Astrocyte of the spinal cord (primary cell): ENCODE measurements at regions not wholly inside any gene's neighbourhood (a gene's known extent, or its start where the extent isn't known, plus 50 kb on each side); places are given as distances from the start of the nearest gene placed in this dataset.

ENCODE experiments used
- DNase-seq: peaks from one replicate; pipeline ENCODE4 v3.0.0; 2011; ENCODE audit warnings: low read depth, low spot score
- H3K4me3 ChIP-seq: 2 replicates; pipeline ENCODE4 v1.5.1; 2011; ENCODE audit warnings: low read depth, mild to moderate bottlenecking, low read length, moderate library complexity
- in situ Hi-C: cut with HindIII; loops from 2 replicates; pipeline ENCODE4 v1.10.0; 2017; ENCODE audit warnings: low sequenced_read_pairs
- TF ChIP-seq, protein P1 (sequence below): IDR thresholded peaks from 2 replicates; pipeline ENCODE4 v1.5.1; 2012; ENCODE audit warnings: low read depth, mild to moderate bottlenecking, low read length, inconsistent platforms

DNA sequence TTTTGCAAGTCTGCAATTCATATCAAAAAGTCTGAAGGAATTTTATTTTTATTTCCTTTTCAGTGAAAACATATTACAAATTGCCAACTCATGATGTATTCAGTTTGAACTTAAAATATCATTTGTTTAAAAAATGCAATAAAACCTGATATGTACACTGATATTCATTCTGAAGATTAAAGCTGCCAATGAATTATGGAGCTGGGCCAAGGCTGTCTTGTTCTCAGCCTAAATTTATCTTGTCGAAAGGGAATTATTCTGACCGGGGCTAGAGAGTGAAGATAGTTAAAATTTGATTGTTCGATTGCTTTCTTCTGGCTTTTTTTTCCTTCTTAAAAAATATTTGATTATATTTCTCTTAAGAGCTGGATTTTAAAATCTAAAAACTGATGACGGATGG lies 54.0 kb upstream of the RBFOX1 start:
- in situ Hi-C loops: no loop called here
- H3K4me3 ChIP-seq: no peak overlapping the region
- TF ChIP-seq, protein P1, sequence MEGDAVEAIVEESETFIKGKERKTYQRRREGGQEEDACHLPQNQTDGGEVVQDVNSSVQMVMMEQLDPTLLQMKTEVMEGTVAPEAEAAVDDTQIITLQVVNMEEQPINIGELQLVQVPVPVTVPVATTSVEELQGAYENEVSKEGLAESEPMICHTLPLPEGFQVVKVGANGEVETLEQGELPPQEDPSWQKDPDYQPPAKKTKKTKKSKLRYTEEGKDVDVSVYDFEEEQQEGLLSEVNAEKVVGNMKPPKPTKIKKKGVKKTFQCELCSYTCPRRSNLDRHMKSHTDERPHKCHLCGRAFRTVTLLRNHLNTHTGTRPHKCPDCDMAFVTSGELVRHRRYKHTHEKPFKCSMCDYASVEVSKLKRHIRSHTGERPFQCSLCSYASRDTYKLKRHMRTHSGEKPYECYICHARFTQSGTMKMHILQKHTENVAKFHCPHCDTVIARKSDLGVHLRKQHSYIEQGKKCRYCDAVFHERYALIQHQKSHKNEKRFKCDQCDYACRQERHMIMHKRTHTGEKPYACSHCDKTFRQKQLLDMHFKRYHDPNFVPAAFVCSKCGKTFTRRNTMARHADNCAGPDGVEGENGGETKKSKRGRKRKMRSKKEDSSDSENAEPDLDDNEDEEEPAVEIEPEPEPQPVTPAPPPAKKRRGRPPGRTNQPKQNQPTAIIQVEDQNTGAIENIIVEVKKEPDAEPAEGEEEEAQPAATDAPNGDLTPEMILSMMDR: no peak
- DNase-seq: no peak

DNA sequence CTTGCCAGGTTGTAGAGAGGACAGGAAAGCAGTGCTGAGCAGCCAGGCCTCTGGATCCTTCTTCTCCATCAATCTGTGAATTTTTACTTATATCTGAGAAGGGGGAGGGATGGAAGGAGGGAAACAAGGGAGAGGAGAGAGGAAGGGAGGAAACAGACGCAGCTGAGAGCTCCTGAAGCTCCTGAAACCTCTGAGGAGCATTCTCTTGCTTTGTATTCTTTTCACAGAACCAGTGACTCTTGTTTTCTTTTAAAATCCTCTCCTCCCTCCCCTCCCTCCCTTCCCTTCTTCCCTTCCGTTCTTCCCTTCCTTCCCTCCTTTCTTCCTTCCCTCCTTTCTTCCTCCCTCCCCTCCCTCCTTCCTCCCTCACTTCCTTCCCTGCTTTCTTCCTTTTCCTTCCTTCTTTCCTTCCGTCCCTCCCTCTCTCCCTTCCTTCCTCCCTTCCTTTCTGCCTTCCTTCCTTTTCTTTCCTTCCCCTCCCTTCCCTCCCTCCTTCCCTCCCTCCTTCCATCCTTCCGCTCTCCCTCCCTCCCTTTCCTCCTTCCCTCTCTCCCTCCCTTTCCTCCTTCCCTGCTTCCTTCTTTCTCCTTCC lies 60.0 kb upstream of the RBFOX1 start:
- in situ Hi-C loops: no loop called here
- H3K4me3 ChIP-seq: no peak overlapping the region
- no peak for DNase-seq
- TF ChIP-seq, protein P1: no peak

DNA sequence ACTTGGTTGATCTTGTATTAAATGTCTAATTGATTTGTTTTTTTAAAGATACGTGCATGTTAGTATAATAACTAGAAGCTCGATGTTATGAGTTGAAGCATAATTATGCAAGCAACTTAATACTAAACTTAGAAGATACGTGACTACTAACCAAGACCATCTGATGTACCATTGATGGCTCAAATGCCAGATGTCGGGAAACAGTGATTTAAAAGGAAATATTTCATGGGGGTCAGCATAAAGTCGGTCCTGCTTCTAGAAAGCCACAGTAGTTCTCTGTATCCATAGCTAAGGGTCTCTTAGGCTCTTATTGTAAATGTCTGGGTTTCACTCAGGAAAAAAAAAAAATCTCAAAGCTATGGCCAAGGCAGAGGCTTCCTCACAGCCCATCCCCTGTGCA lies 61.2 kb upstream of the RBFOX1 start:
- TF ChIP-seq, protein P1: no peak
- H3K4me3 ChIP-seq: no peak overlapping the region
- in situ Hi-C loops: no loop called here
- DNase-seq: no peak

DNA sequence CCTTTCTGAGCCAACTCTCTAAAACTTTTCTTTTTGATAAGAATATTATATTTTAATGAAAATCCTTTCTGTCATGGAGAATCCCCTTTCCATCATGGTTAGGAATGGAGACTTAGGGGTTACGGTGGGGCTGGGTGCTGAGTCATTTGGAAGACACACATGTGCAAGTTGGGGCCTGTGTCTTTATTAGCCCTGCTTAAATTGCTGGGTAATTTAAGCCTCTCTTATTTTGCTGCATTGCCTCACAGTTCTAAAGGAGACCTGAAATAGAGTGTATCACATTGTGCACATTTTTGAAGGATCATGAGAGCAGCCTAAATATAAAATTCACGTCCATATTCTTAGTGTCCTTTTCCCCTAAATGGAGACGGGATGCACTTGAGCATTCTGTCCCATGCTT lies 61.8 kb upstream of the RBFOX1 start:
- no peak overlapping the region for H3K4me3 ChIP-seq
- in situ Hi-C loops: no loop called here
- TF ChIP-seq, protein P1: no peak
- no peak for DNase-seq

DNA sequence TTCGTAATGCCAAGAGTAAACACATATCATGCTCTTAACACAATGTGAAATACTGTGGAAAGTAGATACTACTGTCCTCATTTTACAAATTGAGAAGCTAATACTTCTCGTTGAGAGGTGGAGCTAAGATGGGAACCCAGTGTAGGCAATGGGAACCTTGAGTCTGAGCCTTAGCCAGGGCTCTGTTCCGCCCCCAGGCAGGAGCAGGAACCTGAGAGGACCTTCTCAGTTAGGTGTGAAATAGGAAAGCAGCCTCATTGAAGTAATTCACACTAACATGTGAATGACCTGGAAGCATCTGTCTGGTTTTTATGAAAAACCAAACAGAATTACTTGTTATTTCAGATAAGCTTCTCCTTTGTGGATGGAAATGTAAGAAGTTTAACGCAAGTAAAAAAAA lies 62.6 kb upstream of the RBFOX1 start:
- TF ChIP-seq, protein P1: no peak
- no peak for DNase-seq
- H3K4me3 ChIP-seq: no peak overlapping the region
- in situ Hi-C loops: no loop called here

DNA sequence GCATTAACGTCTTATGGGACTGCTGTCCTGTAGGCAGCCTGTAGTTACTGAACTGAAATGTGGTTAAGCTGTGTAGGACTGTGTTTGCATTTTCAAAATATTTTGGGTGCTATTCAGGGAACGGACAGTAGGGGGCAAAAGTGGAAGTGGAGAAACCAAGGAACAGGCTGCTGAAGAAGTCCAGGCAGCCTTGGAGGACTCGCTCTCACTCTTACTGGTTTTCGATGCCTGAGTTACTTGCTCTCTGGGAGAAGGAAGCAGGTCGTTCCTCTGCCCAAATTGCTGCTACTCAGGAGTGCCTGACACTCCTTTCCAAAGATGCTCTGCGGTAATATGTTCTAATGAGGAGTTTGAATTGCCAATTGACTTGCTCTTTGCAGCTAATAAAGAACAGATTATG lies 64.5 kb upstream of the RBFOX1 start:
- TF ChIP-seq, protein P1: peak; percentile 28
- no peak for DNase-seq
- no peak overlapping the region for H3K4me3 ChIP-seq
- in situ Hi-C loops: no loop called here

DNA sequence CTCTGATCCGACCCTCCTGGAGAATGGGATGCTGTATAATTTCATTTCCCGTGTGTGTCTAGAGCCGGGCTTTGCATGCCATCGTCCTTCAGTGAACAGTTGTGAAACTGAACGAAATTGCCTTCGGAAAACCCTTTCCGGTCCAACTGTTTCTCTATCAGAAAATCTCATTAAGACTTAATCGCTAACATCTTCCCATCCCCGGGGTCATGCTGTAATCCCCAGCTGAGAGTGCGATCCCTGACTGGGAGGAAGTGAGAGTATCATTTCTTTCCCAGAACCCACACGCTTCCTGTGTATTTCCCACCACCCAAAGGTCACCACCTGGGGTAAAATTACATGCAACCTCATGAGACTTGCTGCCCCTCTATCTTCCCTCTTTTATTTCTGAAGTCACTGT lies 75.6 kb upstream of the RBFOX1 start:
- no peak overlapping the region for H3K4me3 ChIP-seq
- TF ChIP-seq, protein P1: no peak
- DNase-seq: no peak
- in situ Hi-C loops: no loop called here
